GM12874 (cell line): ENCODE measurements at regions not wholly inside any gene's neighbourhood (a gene's known extent, or its start where the extent isn't known, plus 50 kb on each side); places are given as distances from the start of the nearest gene placed in this dataset.

Experiments used
- TF ChIP-seq, protein P1 (sequence below): IDR thresholded peaks from 2 replicates; pipeline ENCODE4 v1.5.1; 2011; ENCODE audit warnings: low read depth, mild to moderate bottlenecking, control low read depth, low read length, moderate library complexity; ENCODE audit not compliant: insufficient read depth

DNA sequence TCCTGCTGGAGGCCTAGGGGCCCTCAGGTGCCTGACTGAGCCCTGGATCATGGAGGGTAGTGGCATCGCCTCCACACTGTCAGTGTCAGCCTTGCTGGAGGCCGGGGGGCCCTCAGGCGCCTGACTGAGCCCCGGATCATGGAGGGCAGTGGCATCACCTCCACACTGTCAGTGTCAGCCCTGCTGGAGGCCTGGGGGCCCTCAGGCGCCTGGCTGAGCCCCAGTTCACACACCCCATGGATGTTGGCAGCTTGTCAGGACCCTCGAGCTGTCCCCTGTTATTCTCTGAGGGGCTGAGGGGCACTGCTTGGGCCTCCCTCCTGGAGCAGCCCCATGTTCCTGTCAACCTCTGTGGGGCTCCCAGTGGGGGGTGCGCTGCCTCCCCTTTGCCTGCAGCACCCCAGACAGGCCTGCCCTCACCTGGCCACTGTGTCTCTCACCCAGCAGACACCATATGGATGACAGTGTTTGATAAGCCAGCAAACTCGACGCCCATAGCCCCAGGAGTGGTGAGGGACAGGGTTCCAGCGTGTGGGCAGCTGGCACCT lies 197.6 kb downstream of the LIPI start:
- TF ChIP-seq, protein P1, sequence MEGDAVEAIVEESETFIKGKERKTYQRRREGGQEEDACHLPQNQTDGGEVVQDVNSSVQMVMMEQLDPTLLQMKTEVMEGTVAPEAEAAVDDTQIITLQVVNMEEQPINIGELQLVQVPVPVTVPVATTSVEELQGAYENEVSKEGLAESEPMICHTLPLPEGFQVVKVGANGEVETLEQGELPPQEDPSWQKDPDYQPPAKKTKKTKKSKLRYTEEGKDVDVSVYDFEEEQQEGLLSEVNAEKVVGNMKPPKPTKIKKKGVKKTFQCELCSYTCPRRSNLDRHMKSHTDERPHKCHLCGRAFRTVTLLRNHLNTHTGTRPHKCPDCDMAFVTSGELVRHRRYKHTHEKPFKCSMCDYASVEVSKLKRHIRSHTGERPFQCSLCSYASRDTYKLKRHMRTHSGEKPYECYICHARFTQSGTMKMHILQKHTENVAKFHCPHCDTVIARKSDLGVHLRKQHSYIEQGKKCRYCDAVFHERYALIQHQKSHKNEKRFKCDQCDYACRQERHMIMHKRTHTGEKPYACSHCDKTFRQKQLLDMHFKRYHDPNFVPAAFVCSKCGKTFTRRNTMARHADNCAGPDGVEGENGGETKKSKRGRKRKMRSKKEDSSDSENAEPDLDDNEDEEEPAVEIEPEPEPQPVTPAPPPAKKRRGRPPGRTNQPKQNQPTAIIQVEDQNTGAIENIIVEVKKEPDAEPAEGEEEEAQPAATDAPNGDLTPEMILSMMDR = no peak

DNA sequence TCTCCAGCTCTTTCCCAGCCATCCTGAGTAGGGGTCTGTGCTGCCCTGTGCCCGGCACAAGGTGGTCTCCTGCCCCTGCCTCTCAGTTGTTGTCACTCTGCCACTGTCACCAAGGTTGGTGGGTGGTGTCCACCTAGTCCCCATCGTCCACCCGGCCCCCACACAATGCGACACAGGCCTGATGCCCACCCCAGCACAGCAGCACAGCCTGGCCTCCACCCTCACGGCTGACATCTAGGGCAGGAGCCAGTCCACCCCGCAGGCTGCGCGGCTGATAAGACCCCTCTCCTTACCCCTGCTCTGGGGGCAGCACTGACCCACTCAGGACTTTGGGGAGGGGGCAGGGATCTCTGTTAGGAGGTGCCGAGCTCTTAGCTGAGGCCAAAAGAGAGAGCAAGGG lies 198.3 kb downstream of the LIPI start:
- TF ChIP-seq, protein P1 = no peak

DNA sequence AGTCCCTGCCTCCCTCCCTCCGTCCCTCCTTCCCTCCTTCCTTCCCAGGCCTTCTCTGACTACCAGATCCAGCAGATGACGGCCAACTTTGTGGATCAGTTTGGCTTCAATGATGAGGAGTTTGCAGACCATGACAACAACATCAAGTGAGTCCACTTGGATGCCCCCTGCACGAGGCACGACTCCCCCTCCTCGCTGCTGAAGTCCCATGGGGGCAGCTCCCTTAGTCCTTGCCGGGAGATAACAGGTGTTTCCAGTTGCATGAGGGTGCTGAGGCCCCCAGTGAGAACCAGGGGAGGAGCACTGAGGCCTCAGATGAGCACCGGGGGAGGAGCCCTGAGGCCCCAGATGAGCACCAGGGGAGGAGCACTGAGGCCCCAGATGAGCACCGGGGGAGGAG lies 200.0 kb downstream of the LIPI start:
- TF ChIP-seq, protein P1 = no peak

DNA sequence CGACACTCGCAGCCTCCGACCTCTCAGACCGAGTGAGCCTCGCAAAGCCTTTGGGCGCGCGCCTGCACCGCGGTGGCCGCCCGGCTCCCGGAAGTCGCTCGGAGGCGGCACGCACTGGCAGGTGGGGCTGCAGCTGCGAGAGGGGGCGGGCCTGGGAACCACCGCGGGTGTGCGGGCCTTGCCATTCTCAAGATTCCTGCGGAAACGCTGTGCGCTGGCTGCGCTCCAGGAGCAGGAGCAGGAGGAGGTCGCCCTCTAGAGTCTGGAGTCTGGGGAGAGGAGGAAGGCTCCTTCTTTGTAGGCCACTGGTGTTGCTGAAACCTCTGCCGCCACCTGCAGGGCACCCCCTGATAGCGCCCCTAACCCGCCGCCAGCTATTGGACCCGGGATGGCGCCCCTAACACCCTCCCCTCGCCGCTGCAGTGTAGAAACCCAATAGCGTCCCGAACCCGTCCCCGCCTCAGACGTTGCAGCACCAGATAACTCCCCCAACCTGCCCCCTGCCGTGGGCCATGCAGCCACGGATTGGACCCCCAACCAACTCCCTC lies 230.6 kb downstream of the LIPI start:
- TF ChIP-seq, protein P1 = peak; percentile 61

DNA sequence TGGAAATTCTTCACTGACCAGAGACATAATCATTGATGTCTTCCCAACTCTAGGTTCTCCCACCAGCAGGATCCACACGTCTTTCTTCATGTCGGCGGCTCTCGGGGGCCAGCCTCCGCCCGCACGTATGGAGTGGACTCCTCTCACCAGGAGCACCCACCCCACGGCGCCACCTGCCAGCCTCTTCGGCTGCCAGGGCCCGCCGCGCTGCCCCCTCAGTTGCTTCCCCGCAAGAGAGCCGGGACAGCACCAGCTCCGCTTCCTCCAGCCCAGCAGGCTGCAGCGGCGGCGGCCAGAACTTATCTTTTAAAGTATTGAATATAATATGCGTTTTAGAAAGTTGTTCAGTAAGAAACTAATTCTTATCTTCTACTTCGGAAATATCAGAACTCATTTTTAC lies 273.5 kb downstream of the LIPI start:
- TF ChIP-seq, protein P1 = no peak

DNA sequence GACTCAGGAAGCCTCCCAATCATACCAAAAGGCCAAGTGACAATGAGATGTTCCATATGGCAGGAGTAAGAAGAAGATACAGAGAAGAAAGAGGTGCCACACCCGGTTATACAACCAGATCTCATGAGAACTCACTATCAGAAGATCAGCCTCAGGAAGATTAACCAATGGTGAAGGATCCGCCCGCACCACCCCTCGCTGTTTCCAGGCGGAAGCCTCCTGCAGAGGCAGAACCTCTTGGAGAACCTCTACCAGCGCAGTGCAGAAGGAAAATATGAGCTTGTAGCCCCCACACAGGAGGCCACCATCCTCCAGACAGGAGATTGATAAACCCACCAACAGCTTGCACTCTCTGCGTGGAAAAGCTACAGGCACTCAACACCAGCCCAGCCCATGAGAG lies 245.1 kb downstream of the POTED start:
- TF ChIP-seq, protein P1 = no peak

DNA sequence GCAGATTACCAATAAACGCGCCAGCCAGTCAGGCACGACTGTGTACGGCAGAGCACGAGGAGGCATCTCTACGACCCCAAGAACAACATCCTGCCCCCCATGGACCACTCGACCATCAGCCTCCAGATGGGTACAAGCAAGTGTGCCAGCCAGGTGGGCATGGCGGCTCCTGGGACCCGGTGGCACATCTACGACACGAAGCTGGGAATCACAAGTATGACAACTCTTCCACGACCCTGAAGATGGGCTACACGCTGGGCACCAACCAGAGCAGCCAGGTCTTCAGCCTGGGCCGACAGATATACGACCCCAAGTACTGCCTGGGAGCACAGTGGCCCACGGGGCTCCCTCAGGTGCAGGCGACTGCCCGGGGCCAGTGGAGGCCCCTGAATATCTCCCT lies 217.6 kb downstream of the POTED start:
- TF ChIP-seq, protein P1 = no peak
